Activated naive CD8-positive, alpha-beta T cell treated with anti-CD3 and anti-CD28 coated beads, Interleukin-2, amount 10 ng/mL, durations not matched to agents 7 days and 5 days (primary cell): ENCODE measurements at regions not wholly inside any gene's neighbourhood (a gene's known extent, or its start where the extent isn't known, plus 50 kb on each side); places are given as distances from the start of the nearest gene placed in this dataset.

Experiments used
- ATAC-seq: fragments of 150-1000 bp; cut with Tn5 transposase; one replicate; pipeline ENCODE4 v1.10.0; 2021; ENCODE audit warnings: low read depth, moderate library complexity
- POLR2A ChIA-PET: fragments of 350-600 bp; sonication (Branson Sonifier 250); formaldehyde crosslinking; loops from one replicate; lab custom pipeline; 2021; ENCODE audit warnings: antibody characterized with exemption; lab: Charles Lee
- DNase-seq: peaks from one replicate; pipeline ENCODE4 v3.0.0; 2021
- H3K27ac Mint-ChIP-seq: one replicate; pipeline ENCODE4 v1.8.0; 2022; ENCODE audit warnings: mild to moderate bottlenecking, mixed read lengths
- H3K27me3 Mint-ChIP-seq: one replicate; pipeline ENCODE4 v1.8.0; 2022; ENCODE audit warnings: mild to moderate bottlenecking, moderate library complexity, mixed read lengths
- H3K36me3 Mint-ChIP-seq: one replicate; pipeline ENCODE4 v1.8.0; 2021; ENCODE audit warnings: mild to moderate bottlenecking, mixed read lengths
- H3K4me1 Mint-ChIP-seq: one replicate; pipeline ENCODE4 v1.8.0; 2021; ENCODE audit warnings: mixed read lengths
- H3K4me3 Mint-ChIP-seq: one replicate; pipeline ENCODE4 v1.8.0; 2022; ENCODE audit warnings: mild to moderate bottlenecking, moderate library complexity, mixed read lengths
- H3K9me3 Mint-ChIP-seq: one replicate; pipeline ENCODE4 v1.8.0; 2021; ENCODE audit warnings: mixed read lengths

GRCh38 chr19:29277102-29277501, 64.2 kb upstream of the UQCRFS1 start:
- H3K27me3 Mint-ChIP-seq: peaks cover 4% of the 10 kb centered on the region
- DNase-seq: peak; percentile 64
- peak overlapping the region; percentile 60 for H3K4me3 Mint-ChIP-seq
- peak overlapping the region; percentile 81 for H3K27ac Mint-ChIP-seq
- H3K36me3 Mint-ChIP-seq: peaks cover 4% of the 10 kb centered on the region
- peaks cover 4% of the 10 kb centered on the region for H3K9me3 Mint-ChIP-seq
- H3K4me1 Mint-ChIP-seq: peaks cover 9% of the 10 kb centered on the region
- POLR2A ChIA-PET: no interaction called here
- ATAC-seq: peak; percentile 100

GRCh38 chr19:29278716-29279115, 65.8 kb upstream of the UQCRFS1 start:
- Mint-ChIP-seq H3K27me3 (peaks cover 13% of the 10 kb centered on the region), H3K4me1 (peaks cover 9% of the 10 kb centered on the region), H3K36me3 (peaks cover 4% of the 10 kb centered on the region), H3K4me3 (no peak overlapping the region), H3K27ac (no peak overlapping the region), H3K9me3 (peaks cover 4% of the 10 kb centered on the region)
- POLR2A ChIA-PET: no interaction called here
- ATAC-seq (no peak), DNase-seq (no peak)

- ATAC-seq: no peak
- no peak overlapping the region for H3K4me3 Mint-ChIP-seq
- peaks cover 1% of the 10 kb centered on the region for H3K9me3 Mint-ChIP-seq
- POLR2A ChIA-PET: no interaction called here
- H3K4me1 Mint-ChIP-seq: no peaks in the 10 kb centered on the region
- no peaks in the 10 kb centered on the region for H3K36me3 Mint-ChIP-seq
- DNase-seq: no peak
- H3K27me3 Mint-ChIP-seq: peaks cover 11% of the 10 kb centered on the region
- no peak overlapping the region for H3K27ac Mint-ChIP-seq
Measured at GRCh38 chr19:29283366-29283765, 70.4 kb upstream of the UQCRFS1 start.

GRCh38 chr19:29285187-29285687, 72.3 kb upstream of the UQCRFS1 start:
- DNase-seq (no peak), ATAC-seq (no peak)
- no peaks in the 10 kb centered on the region for H3K4me1 Mint-ChIP-seq
- H3K4me3 Mint-ChIP-seq: no peak overlapping the region
- H3K27ac Mint-ChIP-seq: no peak overlapping the region
- H3K27me3 Mint-ChIP-seq: peaks cover 11% of the 10 kb centered on the region
- POLR2A ChIA-PET: no interaction called here
- no peaks in the 10 kb centered on the region for H3K9me3 Mint-ChIP-seq
- no peaks in the 10 kb centered on the region for H3K36me3 Mint-ChIP-seq

- Mint-ChIP-seq H3K36me3 (no peaks in the 10 kb centered on the region), H3K9me3 (no peaks in the 10 kb centered on the region), H3K27me3 (peaks cover 11% of the 10 kb centered on the region), H3K4me3 (no peak overlapping the region), H3K27ac (no peak overlapping the region), H3K4me1 (no peaks in the 10 kb centered on the region)
- DNase-seq (no peak), ATAC-seq (no peak)
- POLR2A ChIA-PET: no interaction called here
Measured at GRCh38 chr19:29285878-29286277, 72.9 kb upstream of the UQCRFS1 start.

- no peaks in the 10 kb centered on the region for H3K9me3 Mint-ChIP-seq
- ATAC-seq (no peak), DNase-seq (no peak)
- no peak overlapping the region for H3K4me3 Mint-ChIP-seq
- POLR2A ChIA-PET: no interaction called here
- peaks cover 11% of the 10 kb centered on the region for H3K27me3 Mint-ChIP-seq
- H3K4me1 Mint-ChIP-seq: no peaks in the 10 kb centered on the region
- no peak overlapping the region for H3K27ac Mint-ChIP-seq
- H3K36me3 Mint-ChIP-seq: no peaks in the 10 kb centered on the region
Measured at GRCh38 chr19:29287061-29287460, 74.1 kb upstream of the UQCRFS1 start.

- DNase-seq (no peak), ATAC-seq (no peak)
- Mint-ChIP-seq H3K4me1 (no peaks in the 10 kb centered on the region), H3K9me3 (no peaks in the 10 kb centered on the region), H3K36me3 (no peaks in the 10 kb centered on the region), H3K27ac (no peak overlapping the region), H3K4me3 (no peak overlapping the region), H3K27me3 (peaks cover 5% of the 10 kb centered on the region)
- POLR2A ChIA-PET: no interaction called here
Measured at GRCh38 chr19:29288256-29288655, 75.3 kb upstream of the UQCRFS1 start.

- H3K27me3 Mint-ChIP-seq: no peaks in the 10 kb centered on the region
- ATAC-seq: no peak
- H3K27ac Mint-ChIP-seq: no peak overlapping the region
- no peaks in the 10 kb centered on the region for H3K9me3 Mint-ChIP-seq
- H3K4me3 Mint-ChIP-seq: no peak overlapping the region
- H3K4me1 Mint-ChIP-seq: no peaks in the 10 kb centered on the region
- POLR2A ChIA-PET: no interaction called here
- DNase-seq: no peak
- no peaks in the 10 kb centered on the region for H3K36me3 Mint-ChIP-seq
Measured at GRCh38 chr19:29289020-29289419, 76.1 kb upstream of the UQCRFS1 start.

GRCh38 chr19:29290853-29291252, 77.9 kb upstream of the UQCRFS1 start:
- POLR2A ChIA-PET: no interaction called here
- no peak for ATAC-seq
- no peak overlapping the region for H3K4me3 Mint-ChIP-seq
- peaks cover 3% of the 10 kb centered on the region for H3K27me3 Mint-ChIP-seq
- no peak overlapping the region for H3K27ac Mint-ChIP-seq
- no peaks in the 10 kb centered on the region for H3K9me3 Mint-ChIP-seq
- DNase-seq: no peak
- H3K36me3 Mint-ChIP-seq: no peaks in the 10 kb centered on the region
- H3K4me1 Mint-ChIP-seq: peaks cover 3% of the 10 kb centered on the region

GRCh38 chr19:29292153-29292552, 79.2 kb upstream of the UQCRFS1 start:
- H3K4me1 Mint-ChIP-seq: peaks cover 3% of the 10 kb centered on the region
- no peaks in the 10 kb centered on the region for H3K36me3 Mint-ChIP-seq
- no peaks in the 10 kb centered on the region for H3K9me3 Mint-ChIP-seq
- H3K4me3 Mint-ChIP-seq: no peak overlapping the region
- no peak overlapping the region for H3K27ac Mint-ChIP-seq
- no peak for ATAC-seq
- POLR2A ChIA-PET: no interaction called here
- peaks cover 5% of the 10 kb centered on the region for H3K27me3 Mint-ChIP-seq
- no peak for DNase-seq

- peaks cover 5% of the 10 kb centered on the region for H3K27me3 Mint-ChIP-seq
- POLR2A ChIA-PET: no interaction called here
- no peaks in the 10 kb centered on the region for H3K9me3 Mint-ChIP-seq
- no peak overlapping the region for H3K4me3 Mint-ChIP-seq
- DNase-seq (no peak), ATAC-seq (no peak)
- no peak overlapping the region for H3K27ac Mint-ChIP-seq
- H3K4me1 Mint-ChIP-seq: peaks cover 3% of the 10 kb centered on the region
- H3K36me3 Mint-ChIP-seq: no peaks in the 10 kb centered on the region
Measured at GRCh38 chr19:29292562-29292961, 79.6 kb upstream of the UQCRFS1 start.

- Mint-ChIP-seq H3K36me3 (no peaks in the 10 kb centered on the region), H3K4me3 (no peak overlapping the region), H3K27me3 (peaks cover 5% of the 10 kb centered on the region), H3K27ac (no peak overlapping the region), H3K4me1 (peaks cover 3% of the 10 kb centered on the region), H3K9me3 (no peaks in the 10 kb centered on the region)
- no peak for ATAC-seq
- POLR2A ChIA-PET: no interaction called here
- DNase-seq: no peak
Measured at GRCh38 chr19:29293292-29293691, 80.3 kb upstream of the UQCRFS1 start.

GRCh38 chr19:29293736-29294342, 80.9 kb upstream of the UQCRFS1 start:
- POLR2A ChIA-PET: no interaction called here
- ATAC-seq: no peak
- Mint-ChIP-seq H3K36me3 (no peaks in the 10 kb centered on the region), H3K9me3 (no peaks in the 10 kb centered on the region), H3K4me3 (no peak overlapping the region), H3K27me3 (peaks cover 5% of the 10 kb centered on the region), H3K4me1 (peaks cover 3% of the 10 kb centered on the region), H3K27ac (no peak overlapping the region)
- no peak for DNase-seq

- no peak overlapping the region for H3K4me3 Mint-ChIP-seq
- no peak for ATAC-seq
Measured at GRCh38 chr19:29294343-29294811, 81.4 kb upstream of the UQCRFS1 start.

More at GRCh38 chr19:29294343-29294811, 81.4 kb upstream of the UQCRFS1 start:
- H3K36me3 Mint-ChIP-seq: no peaks in the 10 kb centered on the region
- POLR2A ChIA-PET: no interaction called here
- no peaks in the 10 kb centered on the region for H3K9me3 Mint-ChIP-seq
- peaks cover 5% of the 10 kb centered on the region for H3K27me3 Mint-ChIP-seq
- DNase-seq: no peak
- H3K4me1 Mint-ChIP-seq: peaks cover 3% of the 10 kb centered on the region
- H3K27ac Mint-ChIP-seq: no peak overlapping the region
